Dendritic cell treated with granulocyte-macrophage colony-stimulating factor and Interleukin-4, amounts not matched to agents 40 ng/mL and 50 ng/mL, for 4 days (primary cell): ENCODE measurements at regions not wholly inside any gene's neighbourhood (a gene's known extent, or its start where the extent isn't known, plus 50 kb on each side); places are given as distances from the start of the nearest gene placed in this dataset.

Source experiments
- H3K27ac Mint-ChIP-seq: one replicate; pipeline ENCODE4 v1.8.0; 2022; ENCODE audit warnings: mild to moderate bottlenecking, mixed read lengths
- H3K27me3 Mint-ChIP-seq: one replicate; pipeline ENCODE4 v1.8.0; 2022; ENCODE audit warnings: mild to moderate bottlenecking, mixed read lengths
- H3K36me3 Mint-ChIP-seq: one replicate; pipeline ENCODE4 v1.8.0; 2022; ENCODE audit warnings: low read depth, mixed read lengths
- H3K4me1 Mint-ChIP-seq: one replicate; pipeline ENCODE4 v1.8.0; 2022; ENCODE audit warnings: low read depth, mixed read lengths
- H3K4me3 Mint-ChIP-seq: one replicate; pipeline ENCODE4 v1.8.0; 2022; ENCODE audit warnings: mild to moderate bottlenecking, moderate library complexity, mixed read lengths
- H3K9me3 Mint-ChIP-seq: one replicate; pipeline ENCODE4 v1.8.0; 2022; ENCODE audit warnings: mixed read lengths
- intact Hi-C: fragments of 100-400 bp; cut with micrococcal nuclease; formaldehyde crosslinking; loops from one replicate; pipeline ENCODE4 v1.15.0; 2022

- intact Hi-C loops = no loop called here
Measured at GRCh38 chr9:17005056-17005823, 129.6 kb upstream of the CNTLN start.

DNA sequence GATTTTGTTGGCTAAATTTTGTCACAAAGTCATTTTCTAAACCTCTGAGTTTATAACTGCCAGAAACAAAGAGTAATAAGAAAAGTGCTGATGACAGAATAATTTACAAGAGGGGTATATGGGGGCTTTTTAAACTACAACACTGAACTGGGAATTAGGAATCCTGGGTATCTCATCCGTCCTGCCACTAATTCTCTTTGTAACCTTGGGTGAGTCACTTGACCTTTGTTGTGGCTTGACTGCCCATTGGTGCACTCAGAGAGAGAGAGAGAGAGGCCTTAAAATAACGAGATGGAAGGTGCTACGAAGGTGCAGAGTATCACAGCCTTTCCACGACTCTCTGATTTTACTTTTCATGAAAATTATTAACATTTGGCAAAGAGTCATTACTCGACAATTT is 130.3 kb upstream of the CNTLN start:
- no peaks in the 10 kb centered on the region for H3K4me1 Mint-ChIP-seq
- no peak overlapping the region for H3K4me3 Mint-ChIP-seq
- H3K27me3 Mint-ChIP-seq = no peaks in the 10 kb centered on the region
- H3K36me3 Mint-ChIP-seq = no peaks in the 10 kb centered on the region
- intact Hi-C loops = no loop called here
- H3K9me3 Mint-ChIP-seq = peaks cover 4% of the 10 kb centered on the region
- no peak overlapping the region for H3K27ac Mint-ChIP-seq

More at GRCh38 chr9:17005056-17005823, 129.6 kb upstream of the CNTLN start:
- Mint-ChIP-seq H3K4me3 (no peak overlapping the region), H3K9me3 (no peaks in the 10 kb centered on the region), H3K27ac (no peak overlapping the region), H3K27me3 (no peaks in the 10 kb centered on the region), H3K4me1 (no peaks in the 10 kb centered on the region), H3K36me3 (no peaks in the 10 kb centered on the region)

GRCh38 chr9:17003576-17004240 is 131.1 kb upstream of the CNTLN start:
- H3K4me1 Mint-ChIP-seq = no peaks in the 10 kb centered on the region
- no peaks in the 10 kb centered on the region for H3K27me3 Mint-ChIP-seq
- peaks cover 6% of the 10 kb centered on the region for H3K9me3 Mint-ChIP-seq
- no peak overlapping the region for H3K4me3 Mint-ChIP-seq
- no peak overlapping the region for H3K27ac Mint-ChIP-seq
- H3K36me3 Mint-ChIP-seq = no peaks in the 10 kb centered on the region
- intact Hi-C loops = no loop called here

DNA sequence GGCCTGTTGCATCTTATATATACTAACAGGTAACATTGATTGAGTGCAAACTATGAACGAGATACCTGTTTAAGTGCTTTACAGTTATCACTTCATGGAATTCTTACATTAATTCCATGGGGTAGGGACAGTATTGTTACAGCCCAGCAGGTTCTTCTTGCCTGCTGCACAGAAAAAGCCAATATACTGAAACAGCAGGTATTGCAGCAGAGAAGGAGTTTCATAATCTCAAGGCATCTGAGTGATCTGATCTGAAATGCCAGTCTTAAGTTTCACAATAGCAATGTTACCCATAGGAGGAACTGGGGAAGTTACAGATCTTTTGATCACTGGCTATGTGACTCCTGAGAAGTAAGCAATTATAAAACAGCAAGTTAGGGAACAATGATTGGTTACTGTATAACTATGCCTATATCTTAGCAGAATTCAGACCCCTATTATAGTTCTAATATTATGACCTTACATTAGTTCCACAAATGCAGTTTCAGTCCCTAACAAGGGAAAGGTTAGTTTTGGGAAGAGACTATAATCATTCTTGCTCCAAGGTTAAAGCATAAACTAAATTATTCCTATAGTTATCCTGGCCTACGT is 126.5 kb upstream of the BNC2 start:
- Mint-ChIP-seq H3K27me3 (no peaks in the 10 kb centered on the region), H3K36me3 (no peaks in the 10 kb centered on the region), H3K4me3 (no peak overlapping the region), H3K9me3 (peaks cover 39% of the 10 kb centered on the region), H3K27ac (no peak overlapping the region), H3K4me1 (no peaks in the 10 kb centered on the region)
- intact Hi-C loops = no loop called here

DNA sequence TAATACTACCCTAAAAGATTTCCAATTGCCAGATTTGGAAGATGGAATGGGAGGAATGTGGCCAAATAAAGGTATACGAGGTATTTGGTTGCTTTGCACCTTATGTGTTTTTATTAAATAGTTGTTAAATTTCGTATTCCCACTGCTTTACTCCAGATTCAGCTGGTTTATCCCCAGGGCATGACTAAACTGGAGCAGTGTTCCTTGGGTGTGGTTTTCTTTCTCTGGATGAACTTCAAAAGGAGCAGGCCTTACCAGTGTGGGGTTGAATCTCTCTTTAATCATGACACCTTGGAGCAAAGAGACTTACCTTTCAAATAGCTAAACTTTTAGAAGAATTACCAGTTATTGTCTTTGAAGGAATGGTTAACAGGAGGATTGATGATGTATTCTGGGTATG is 121.7 kb upstream of the BNC2 start:
- Mint-ChIP-seq H3K27ac (no peak overlapping the region), H3K9me3 (peaks cover 33% of the 10 kb centered on the region), H3K27me3 (no peaks in the 10 kb centered on the region), H3K36me3 (no peaks in the 10 kb centered on the region), H3K4me1 (no peaks in the 10 kb centered on the region), H3K4me3 (no peak overlapping the region)
- intact Hi-C loops = no loop called here

- Mint-ChIP-seq H3K9me3 (no peaks in the 10 kb centered on the region), H3K27me3 (no peaks in the 10 kb centered on the region), H3K4me1 (no peaks in the 10 kb centered on the region), H3K36me3 (no peaks in the 10 kb centered on the region), H3K27ac (no peak overlapping the region), H3K4me3 (no peak overlapping the region)
- intact Hi-C loops = no loop called here
Measured at GRCh38 chr9:16987026-16987425, 116.6 kb upstream of the BNC2 start.

DNA sequence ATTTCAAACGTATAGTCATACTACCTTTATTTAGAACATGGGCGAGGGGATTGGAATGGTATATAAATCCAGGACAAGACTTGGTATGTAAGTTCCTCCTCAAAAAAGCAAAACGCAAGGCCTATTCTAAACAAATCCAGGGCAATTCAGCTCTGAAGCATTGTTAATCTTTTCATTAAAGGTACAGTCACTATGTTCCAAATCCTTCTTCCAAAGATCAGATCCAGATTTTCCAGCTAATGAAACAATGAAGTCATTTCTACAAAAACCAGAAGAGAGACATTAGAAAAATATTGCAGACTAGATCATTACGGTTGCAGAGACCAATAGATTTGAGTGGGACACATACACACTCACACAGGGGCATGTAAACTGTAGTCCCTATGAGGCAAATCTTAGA is 116.1 kb upstream of the BNC2 start:
- intact Hi-C loops = no loop called here
- Mint-ChIP-seq H3K4me3 (no peak overlapping the region), H3K27ac (no peak overlapping the region), H3K27me3 (no peaks in the 10 kb centered on the region), H3K36me3 (no peaks in the 10 kb centered on the region), H3K9me3 (no peaks in the 10 kb centered on the region), H3K4me1 (no peaks in the 10 kb centered on the region)

GRCh38 chr9:16985559-16986348 is 115.3 kb upstream of the BNC2 start:
- Mint-ChIP-seq H3K4me3 (no peak overlapping the region), H3K36me3 (no peaks in the 10 kb centered on the region), H3K27me3 (no peaks in the 10 kb centered on the region), H3K27ac (no peak overlapping the region), H3K4me1 (no peaks in the 10 kb centered on the region), H3K9me3 (no peaks in the 10 kb centered on the region)
- intact Hi-C loops = no loop called here

GRCh38 chr9:16982780-16983310 is 112.4 kb upstream of the BNC2 start:
- no peak overlapping the region for H3K27ac Mint-ChIP-seq
- H3K27me3 Mint-ChIP-seq = no peaks in the 10 kb centered on the region
- no peaks in the 10 kb centered on the region for H3K36me3 Mint-ChIP-seq
- intact Hi-C loops = no loop called here
- H3K4me3 Mint-ChIP-seq = no peak overlapping the region
- no peaks in the 10 kb centered on the region for H3K4me1 Mint-ChIP-seq
- peaks cover 6% of the 10 kb centered on the region for H3K9me3 Mint-ChIP-seq

DNA sequence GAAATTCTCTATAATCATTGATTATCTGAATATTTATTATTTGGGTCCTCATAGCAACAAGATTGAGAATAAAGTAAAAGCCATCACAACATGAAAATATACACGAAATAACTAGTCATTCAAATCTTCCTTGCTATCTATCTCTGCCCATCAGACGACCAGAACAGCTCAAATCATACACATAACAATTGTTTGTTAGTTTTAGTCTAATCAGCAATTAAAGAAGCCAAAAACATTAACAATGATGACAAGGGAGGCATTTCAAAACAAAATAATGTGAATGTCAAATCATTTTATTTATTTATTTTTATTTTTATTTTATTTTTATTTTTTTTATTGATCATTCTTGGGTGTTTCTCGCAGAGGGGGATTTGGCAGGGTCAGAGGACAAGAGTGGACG is 106.0 kb upstream of the BNC2 start:
- intact Hi-C loops = no loop called here
- no peak overlapping the region for H3K4me3 Mint-ChIP-seq
- no peaks in the 10 kb centered on the region for H3K27me3 Mint-ChIP-seq
- H3K36me3 Mint-ChIP-seq = no peaks in the 10 kb centered on the region
- no peaks in the 10 kb centered on the region for H3K4me1 Mint-ChIP-seq
- H3K27ac Mint-ChIP-seq = no peak overlapping the region
- peaks cover 30% of the 10 kb centered on the region for H3K9me3 Mint-ChIP-seq

- Mint-ChIP-seq H3K9me3 (peaks cover 30% of the 10 kb centered on the region), H3K27me3 (no peaks in the 10 kb centered on the region), H3K27ac (no peak overlapping the region), H3K36me3 (no peaks in the 10 kb centered on the region), H3K4me1 (no peaks in the 10 kb centered on the region), H3K4me3 (no peak overlapping the region)
- intact Hi-C loops = no loop called here
Measured at GRCh38 chr9:16974436-16974835, 104.0 kb upstream of the BNC2 start.

DNA sequence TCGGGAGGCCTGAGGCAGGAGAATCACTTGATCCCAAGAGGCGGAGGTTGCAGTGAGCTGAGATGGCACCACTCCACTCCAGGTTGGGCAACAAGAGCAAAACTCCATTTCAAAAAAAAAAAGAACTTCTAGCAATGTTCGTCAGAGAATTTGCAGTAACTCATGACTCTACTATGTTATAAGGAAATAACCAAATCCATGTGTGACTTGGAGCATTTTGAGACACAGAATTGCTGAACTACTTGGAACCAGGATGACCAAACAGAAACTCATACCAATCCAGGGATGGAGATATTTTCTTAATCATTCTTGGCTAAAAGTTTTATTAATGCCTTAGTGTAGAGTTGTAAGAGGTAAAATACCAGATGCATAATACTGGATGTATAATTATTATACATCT is 99.9 kb upstream of the BNC2 start:
- H3K36me3 Mint-ChIP-seq = no peaks in the 10 kb centered on the region
- H3K9me3 Mint-ChIP-seq = peaks cover 32% of the 10 kb centered on the region
- intact Hi-C loops = no loop called here
- no peak overlapping the region for H3K4me3 Mint-ChIP-seq
- H3K27ac Mint-ChIP-seq = no peak overlapping the region
- H3K4me1 Mint-ChIP-seq = no peaks in the 10 kb centered on the region
- no peaks in the 10 kb centered on the region for H3K27me3 Mint-ChIP-seq

DNA sequence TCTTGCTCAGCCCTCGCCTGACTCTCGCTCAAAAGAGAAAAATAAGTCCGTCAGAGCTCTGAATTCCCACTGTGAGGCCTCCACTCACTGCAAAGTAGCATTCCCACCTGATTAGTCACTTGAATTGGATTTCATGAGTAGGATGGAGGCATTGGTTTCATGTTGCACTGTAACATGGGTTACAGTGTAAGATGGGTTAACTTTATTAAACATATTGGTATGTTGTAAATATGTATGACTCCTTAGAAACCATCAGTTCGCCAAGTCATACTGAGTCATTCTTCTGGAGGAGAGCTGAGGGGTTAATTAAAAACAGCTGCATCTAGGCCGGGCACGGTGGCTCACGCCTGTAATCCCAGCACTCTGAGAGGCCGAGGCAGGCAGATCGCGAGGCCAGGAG is 93.8 kb upstream of the BNC2 start:
- Mint-ChIP-seq H3K4me1 (no peaks in the 10 kb centered on the region), H3K27me3 (no peaks in the 10 kb centered on the region), H3K27ac (no peak overlapping the region), H3K4me3 (no peak overlapping the region), H3K9me3 (peaks cover 20% of the 10 kb centered on the region), H3K36me3 (no peaks in the 10 kb centered on the region)
- intact Hi-C loops = no loop called here

GRCh38 chr9:16960084-16960483 is 89.6 kb upstream of the BNC2 start:
- H3K4me3 Mint-ChIP-seq = no peak overlapping the region
- H3K27me3 Mint-ChIP-seq = no peaks in the 10 kb centered on the region
- no peak overlapping the region for H3K27ac Mint-ChIP-seq
- H3K9me3 Mint-ChIP-seq = peaks cover 9% of the 10 kb centered on the region
- intact Hi-C loops = no loop called here
- H3K4me1 Mint-ChIP-seq = no peaks in the 10 kb centered on the region
- H3K36me3 Mint-ChIP-seq = no peaks in the 10 kb centered on the region
